Right ventricle myocardium superior (tissue), 1 donor: ENCODE measurements at regions not wholly inside any gene's neighbourhood (a gene's known extent, or its start where the extent isn't known, plus 50 kb on each side); places are given as distances from the start of the nearest gene placed in this dataset.

ENCODE experiments used
- ATAC-seq: fragments of 200-7000 bp; cut with Tn5 transposase; one replicate; pipeline ENCODE4 v1.9.1; 2020; ENCODE audit warnings: mild to moderate bottlenecking; ENCODE audit not compliant: poor library complexity
- DNase-seq: peaks from one replicate; pipeline ENCODE4 v3.0.0-alpha.2; 2020
- intact Hi-C: fragments of 100-400 bp; cut with DNase I; formaldehyde crosslinking; loops from one replicate; pipeline ENCODE4 v1.11.2; 2022
- donor health status: DM: no; HTN: yes; CAD: no; lungs with severe emphysema.

GRCh38 chr7:52726986-52727385, 308.4 kb upstream of the POM121L12 start:
- intact Hi-C loops = no loop called here
- no peak for ATAC-seq
- DNase-seq = no peak

- intact Hi-C loops = no loop called here
- DNase-seq = no peak
- no peak for ATAC-seq
These were observed 308.9 kb upstream of the POM121L12 start for GRCh38 chr7:52726493-52726892.

GRCh38 chr7:52723606-52724005, 311.8 kb upstream of the POM121L12 start:
- intact Hi-C loops = no loop called here
- DNase-seq (no peak), ATAC-seq (no peak)

GRCh38 chr7:52720856-52721255, 314.6 kb upstream of the POM121L12 start:
- intact Hi-C loops = no loop called here
- ATAC-seq = no peak
- DNase-seq = no peak

GRCh38 chr7:52719677-52720076, 315.8 kb upstream of the POM121L12 start:
- intact Hi-C loops = no loop called here
- no peak for DNase-seq
- no peak for ATAC-seq

GRCh38 chr7:52715701-52716100, 319.7 kb upstream of the POM121L12 start:
- intact Hi-C loops = no loop called here
- DNase-seq (no peak), ATAC-seq (no peak)

GRCh38 chr7:52712938-52713337, 322.5 kb upstream of the POM121L12 start:
- ATAC-seq (no peak), DNase-seq (no peak)
- intact Hi-C loops = no loop called here

GRCh38 chr7:52711951-52712350, 323.5 kb upstream of the POM121L12 start:
- intact Hi-C loops = no loop called here
- ATAC-seq = no peak
- no peak for DNase-seq

- intact Hi-C loops = no loop called here
- no peak for DNase-seq
- ATAC-seq = no peak
These were observed 326.6 kb upstream of the POM121L12 start for GRCh38 chr7:52708846-52709245.

GRCh38 chr7:52705768-52706167, 329.7 kb upstream of the POM121L12 start:
- ATAC-seq (no peak), DNase-seq (no peak)
- intact Hi-C loops = no loop called here

- intact Hi-C loops = no loop called here
- no peak for DNase-seq
These were observed 335.1 kb upstream of the POM121L12 start for GRCh38 chr7:52700349-52700748.

GRCh38 chr7:52695973-52696595, 339.3 kb upstream of the POM121L12 start:
- intact Hi-C loops = no loop called here
- DNase-seq (no peak), ATAC-seq (no peak)

More at GRCh38 chr7:52700349-52700748, 335.1 kb upstream of the POM121L12 start:
- no peak for ATAC-seq

- intact Hi-C loops = no loop called here
- no peak for DNase-seq
- no peak for ATAC-seq
These were observed 344.2 kb upstream of the POM121L12 start for GRCh38 chr7:52691257-52691656.

GRCh38 chr7:52689912-52690311, 345.5 kb upstream of the POM121L12 start:
- ATAC-seq = no peak
- intact Hi-C loops = no loop called here
- DNase-seq = no peak

- DNase-seq (no peak), ATAC-seq (no peak)
- intact Hi-C loops = no loop called here
These were observed 350.1 kb upstream of the POM121L12 start for GRCh38 chr7:52685333-52685732.

- no peak for DNase-seq
- intact Hi-C loops = no loop called here
- ATAC-seq = no peak
These were observed 351.0 kb upstream of the POM121L12 start for GRCh38 chr7:52684388-52684787.

- ATAC-seq (no peak), DNase-seq (no peak)
- intact Hi-C loops = no loop called here
These were observed 352.4 kb upstream of the POM121L12 start for GRCh38 chr7:52682993-52683392.

- ATAC-seq (no peak), DNase-seq (no peak)
- intact Hi-C loops = no loop called here
These were observed 364.7 kb upstream of the POM121L12 start for GRCh38 chr7:52670608-52671225.

- intact Hi-C loops = no loop called here
- DNase-seq = no peak
- ATAC-seq = no peak
These were observed 366.4 kb upstream of the POM121L12 start for GRCh38 chr7:52669031-52669430.

- no peak for DNase-seq
- no peak for ATAC-seq
- intact Hi-C loops = no loop called here
These were observed 367.0 kb upstream of the POM121L12 start for GRCh38 chr7:52668435-52668834.

GRCh38 chr7:52659178-52659577, 376.3 kb upstream of the POM121L12 start:
- ATAC-seq (no peak), DNase-seq (no peak)
- intact Hi-C loops = no loop called here
